ENCODE measurements at regions not wholly inside any gene's neighbourhood (a gene's known extent, or its start where the extent isn't known, plus 50 kb on each side); places are given as distances from the start of the nearest gene placed in this dataset.

- H3K9me3 ChIP-seq (replicated peaks; ENCODE audit: control insufficient read depth, insufficient read depth, low read length): no peaks in the 10 kb centered on the region
- H3K4me1 ChIP-seq (ENCODE audit: control insufficient read depth, extremely low read depth, insufficient read depth, low read length): no peaks in the 10 kb centered on the region
- no peaks in the 10 kb centered on the region for H3K27me3 ChIP-seq (ENCODE audit: control insufficient read depth in 2 of 2, insufficient read depth in 2 of 2, low read length in 2 of 2)
- H3K4me3 ChIP-seq (replicated peaks in 1 of 3; ENCODE audit: insufficient read depth in 1 of 3, low read depth in 1 of 3, low read length in 3 of 3): no peak overlapping the region
- no peaks in the 10 kb centered on the region for H3K36me3 ChIP-seq (ENCODE audit: control insufficient read depth in 2 of 2, extremely low read depth in 1 of 2, insufficient read depth in 2 of 2, low read length in 2 of 2)
- no peaks in the 10 kb centered on the region for H4K20me1 ChIP-seq (replicated peaks; ENCODE audit: control insufficient read depth, extremely low read depth, insufficient read depth, low read length)
- H3K9ac ChIP-seq (replicated peaks; ENCODE audit: extremely low read depth, insufficient read depth, low read length): no peak overlapping the region
- POLR2A ChIA-PET: no interaction called here
- no peak overlapping the region for H3K4me2 ChIP-seq (ENCODE audit: insufficient read depth, low read length)
- FAIRE-seq (no peak), DNase-seq (ENCODE audit: low read depth, low spot score) (no peak)
- intact Hi-C loops (cut with micrococcal nuclease): loop anchor here (10.0 kb wide), 1 partner anchor 325 kb away; no protein-coding TSS in a partner anchor
- no peak for TF ChIP-seq MAX (IDR thresholded peaks at IDR 0.05; ENCODE audit: insufficient read depth, insufficient read length)
- TF ChIP-seq EZH2 (IDR thresholded peaks at IDR 0.05; ENCODE audit: borderline replicate concordance, low read depth, low read length, severe bottlenecking): no peak
- no peak for TF ChIP-seq POLR2A (IDR thresholded peaks at IDR 0.05; ENCODE audit: low read depth, low read length)
- no peak for TF ChIP-seq CTCF (IDR thresholded peaks at IDR 0.05; ENCODE audit: extremely low read depth in 1 of 2, insufficient read depth in 1 of 2, low read depth in 1 of 2, low read length in 2 of 2)
- H3K27ac ChIP-seq (ENCODE audit: insufficient read depth, low read depth, low read length): no peak overlapping the region
- CTCF ChIA-PET: no interaction called here
- BruUV-seq (replicated peaks): no TSS peak
- no peaks in the 10 kb centered on the region for H3K9me1 ChIP-seq (replicated peaks; ENCODE audit: control insufficient read depth, extremely low read depth, insufficient read depth, low read length)
- H2AFZ ChIP-seq (ENCODE audit: low read depth, low read length): no peak overlapping the region
- dilution Hi-C loops (cut with MboI; ENCODE audit: extremely low pct_ligation_motif_present, low sequenced_read_pairs): no loop called here
- H3K79me2 ChIP-seq (ENCODE audit: control insufficient read depth, insufficient read depth, low read length): no peaks in the 10 kb centered on the region
Observed at GRCh38 chr4:107509615-107510014, 210.4 kb downstream of the PAPSS1 start.

- Histone ChIP-seq H3K4me1 (ENCODE audit: control insufficient read depth, extremely low read depth, insufficient read depth, low read length) (no peaks in the 10 kb centered on the region), H3K79me2 (ENCODE audit: control insufficient read depth, insufficient read depth, low read length) (no peaks in the 10 kb centered on the region), H3K9me3 (replicated peaks; ENCODE audit: control insufficient read depth, insufficient read depth, low read length) (no peaks in the 10 kb centered on the region), H3K4me2 (ENCODE audit: insufficient read depth, low read length) (no peak overlapping the region), H3K36me3 (ENCODE audit: control insufficient read depth in 2 of 2, extremely low read depth in 1 of 2, insufficient read depth in 2 of 2, low read length in 2 of 2) (no peaks in the 10 kb centered on the region), H3K9me1 (replicated peaks; ENCODE audit: control insufficient read depth, extremely low read depth, insufficient read depth, low read length) (no peaks in the 10 kb centered on the region), H3K27me3 (ENCODE audit: control insufficient read depth in 2 of 2, insufficient read depth in 2 of 2, low read length in 2 of 2) (no peaks in the 10 kb centered on the region), H3K4me3 (replicated peaks in 1 of 3; ENCODE audit: insufficient read depth in 1 of 3, low read depth in 1 of 3, low read length in 3 of 3) (no peak overlapping the region), H3K27ac (ENCODE audit: insufficient read depth, low read depth, low read length) (no peak overlapping the region), H2AFZ (ENCODE audit: low read depth, low read length) (no peak overlapping the region), H4K20me1 (replicated peaks; ENCODE audit: control insufficient read depth, extremely low read depth, insufficient read depth, low read length) (no peaks in the 10 kb centered on the region), H3K9ac (replicated peaks; ENCODE audit: extremely low read depth, insufficient read depth, low read length) (no peak overlapping the region)
- dilution Hi-C loops (cut with MboI; ENCODE audit: extremely low pct_ligation_motif_present, low sequenced_read_pairs): no loop called here
- no TSS peak for BruUV-seq (replicated peaks)
- TF ChIP-seq MAX (IDR thresholded peaks at IDR 0.05; ENCODE audit: insufficient read depth, insufficient read length) (no peak), GATA2 (IDR thresholded peaks at IDR 0.05; ENCODE audit: insufficient read depth, insufficient read length, low read depth, low read length) (no peak), JUN (IDR thresholded peaks at IDR 0.05; ENCODE audit: borderline replicate concordance, insufficient read depth, insufficient read length, low read depth) (no peak), CTCF (IDR thresholded peaks at IDR 0.05; ENCODE audit: extremely low read depth in 1 of 2, insufficient read depth in 1 of 2, low read depth in 1 of 2, low read length in 2 of 2) (no peak), POLR2AphosphoS5 (IDR thresholded peaks at IDR 0.05; ENCODE audit: insufficient read depth, low read depth, low read length) (no peak), FOS (IDR thresholded peaks at IDR 0.05; ENCODE audit: borderline replicate concordance, insufficient read depth, low read length) (no peak), MYC (IDR thresholded peaks at IDR 0.05; ENCODE audit: low read depth, low read length) (no peak), POLR2A (IDR thresholded peaks at IDR 0.05; ENCODE audit: low read depth, low read length) (no peak), EZH2 (IDR thresholded peaks at IDR 0.05; ENCODE audit: borderline replicate concordance, low read depth, low read length, severe bottlenecking) (no peak)
- CTCF ChIA-PET: no interaction called here
- POLR2A ChIA-PET: no interaction called here
- intact Hi-C loops (cut with micrococcal nuclease): no loop called here
- no peak for FAIRE-seq
- DNase-seq (ENCODE audit: low read depth, low spot score): no peak
Observed at GRCh38 chr4:107500551-107500950, 219.5 kb downstream of the PAPSS1 start.
